ENCODE measurements at regions not wholly inside any gene's neighbourhood (a gene's known extent, or its start where the extent isn't known, plus 50 kb on each side); places are given as distances from the start of the nearest gene placed in this dataset.

DNA sequence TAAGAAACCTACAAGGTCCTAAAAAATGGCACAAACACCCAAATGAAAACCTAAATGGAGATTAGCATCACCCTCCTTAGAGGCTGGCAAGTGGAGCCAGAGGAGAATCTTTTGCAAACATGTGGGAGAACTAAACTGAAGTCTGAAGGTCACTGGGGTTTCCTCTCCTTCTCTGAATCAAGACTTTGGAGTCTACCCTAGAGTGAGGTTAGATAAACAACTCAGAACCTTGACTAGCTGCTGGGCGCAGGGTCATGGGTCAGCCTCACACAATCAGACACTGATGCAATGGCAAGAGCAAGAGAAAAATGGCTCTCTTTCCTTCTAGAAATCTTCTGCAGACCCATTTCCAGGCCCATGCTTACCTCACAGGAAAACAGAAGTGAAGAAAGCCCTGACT is 165.8 kb downstream of the KCTD12 start:
- Histone ChIP-seq H3K9ac (ENCODE audit: low read length) (no peak overlapping the region), H3K4me3 (ENCODE audit: low read depth, low read length) (no peak overlapping the region), H3K79me2 (ENCODE audit: control insufficient read depth, insufficient read depth, low read length, poor library complexity) (no peaks in the 10 kb centered on the region), H3K79me1 (ENCODE audit: low read length) (peaks cover 24% of the 10 kb centered on the region), H3K27ac (ENCODE audit: low read depth, low read length) (no peak overlapping the region), H2BK12ac (ENCODE audit: low read length) (no peak overlapping the region), H2BK120ac (ENCODE audit: insufficient read depth, low read length, poor library complexity) (peak overlapping the region; percentile 16), H3K14ac (ENCODE audit: low read length) (no peak overlapping the region), H3K27me3 (ENCODE audit: insufficient read depth, low read length) (no peaks in the 10 kb centered on the region), H3K4ac (ENCODE audit: low read depth, low read length) (no peak overlapping the region), H2BK5ac (ENCODE audit: low read depth, low read length, poor library complexity) (no peak overlapping the region), H2AFZ (ENCODE audit: insufficient read depth, low read length, poor library complexity) (no peak overlapping the region), H4K8ac (ENCODE audit: low read depth, low read length) (no peak overlapping the region), H3K4me1 (ENCODE audit: control insufficient read depth in 1 of 2, insufficient read depth in 2 of 2, low read length in 2 of 2) (peaks cover 5 to 9% of the 10 kb centered on the region in 2 experiments), H4K91ac (ENCODE audit: low read depth, low read length) (peak overlapping the region; percentile 71), H4K12ac (ENCODE audit: low read depth, low read length) (no peak overlapping the region), H3K4me2 (ENCODE audit: low read length) (no peak overlapping the region), H3K9me3 (ENCODE audit: insufficient read depth, low read depth, low read length) (no peaks in the 10 kb centered on the region), H3K36me3 (ENCODE audit: control insufficient read depth in 1 of 2, insufficient read depth in 2 of 2, low read length in 2 of 2) (no peaks in the 10 kb centered on the region), H3K23ac (ENCODE audit: low read length) (no peak overlapping the region), H2AK5ac (ENCODE audit: low read length) (no peak overlapping the region), H3K18ac (ENCODE audit: low read length) (no peak overlapping the region)
- no peak for DNase-seq
- WGBS (ENCODE audit: extremely low coverage, insufficient coverage, insufficient read length) = no CpG with 5 or more reads among the region's 1 CpG

DNA sequence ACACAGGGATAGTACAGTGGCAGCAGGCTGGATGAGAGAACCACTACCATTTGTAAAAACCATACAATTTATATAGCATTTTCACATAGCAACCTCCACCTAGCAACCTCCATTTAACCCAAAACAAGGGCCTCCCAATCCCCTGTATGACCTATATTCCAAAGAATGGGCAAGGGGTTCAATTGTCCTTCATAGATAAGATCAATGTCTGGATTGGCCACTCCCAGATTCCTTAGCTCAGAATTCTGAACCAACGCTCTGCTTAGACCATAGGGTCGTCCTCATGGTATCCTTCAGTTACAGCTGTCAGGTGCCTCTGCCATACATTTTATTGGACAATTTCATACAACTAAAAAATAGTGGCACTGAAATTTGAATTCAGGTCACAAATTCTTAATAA is 166.2 kb downstream of the KCTD12 start:
- WGBS (ENCODE audit: extremely low coverage, insufficient coverage, insufficient read length) = no CpG with 5 or more reads among the region's 2 CpGs

DNA sequence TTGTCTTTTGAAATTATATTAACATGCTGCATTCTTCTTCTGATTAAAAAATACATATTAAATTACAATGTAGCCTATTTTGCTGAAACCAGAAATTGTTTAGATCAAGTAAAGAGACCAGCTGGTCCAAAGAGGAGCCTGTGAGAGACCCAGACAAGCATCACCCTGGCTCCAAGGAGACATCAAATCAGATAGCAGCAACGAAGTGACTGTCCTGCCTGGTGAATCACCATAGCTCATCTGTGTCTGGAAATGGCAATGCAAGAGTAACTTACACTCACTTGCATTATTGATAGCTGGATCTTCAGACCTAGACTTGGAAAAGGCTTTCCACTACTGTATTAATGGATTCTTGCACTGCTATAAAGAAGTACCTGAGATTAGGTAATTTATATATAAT is 169.1 kb downstream of the KCTD12 start:
- no peaks in the 10 kb centered on the region for H3K9me3 ChIP-seq (ENCODE audit: insufficient read depth, low read depth, low read length)
- no peak overlapping the region for H2AFZ ChIP-seq (ENCODE audit: insufficient read depth, low read length, poor library complexity)
- no peak overlapping the region for H3K4me2 ChIP-seq (ENCODE audit: low read length)
- H3K4me3 ChIP-seq (ENCODE audit: low read depth, low read length) = no peak overlapping the region
- peaks cover 0 to 5% of the 10 kb centered on the region in 2 experiments for H3K4me1 ChIP-seq (ENCODE audit: control insufficient read depth in 1 of 2, insufficient read depth in 2 of 2, low read length in 2 of 2)
- no peak overlapping the region for H4K12ac ChIP-seq (ENCODE audit: low read depth, low read length)
- H2BK5ac ChIP-seq (ENCODE audit: low read depth, low read length, poor library complexity) = no peak overlapping the region
- no peak overlapping the region for H2BK120ac ChIP-seq (ENCODE audit: insufficient read depth, low read length, poor library complexity)
- no peak overlapping the region for H3K4ac ChIP-seq (ENCODE audit: low read depth, low read length)
- no peak overlapping the region for H4K91ac ChIP-seq (ENCODE audit: low read depth, low read length)
- DNase-seq = peak in 1 of 2 donors; percentile 17
- no CpG with 5 or more reads among the region's 1 CpG for WGBS (ENCODE audit: extremely low coverage, insufficient coverage, insufficient read length)
- no peaks in the 10 kb centered on the region for H3K27me3 ChIP-seq (ENCODE audit: insufficient read depth, low read length)
- no peak overlapping the region for H3K23ac ChIP-seq (ENCODE audit: low read length)
- no peak overlapping the region for H2BK12ac ChIP-seq (ENCODE audit: low read length)
- no peak overlapping the region for H3K14ac ChIP-seq (ENCODE audit: low read length)
- no peaks in the 10 kb centered on the region for H3K79me2 ChIP-seq (ENCODE audit: control insufficient read depth, insufficient read depth, low read length, poor library complexity)
- H3K36me3 ChIP-seq (ENCODE audit: control insufficient read depth in 1 of 2, insufficient read depth in 2 of 2, low read length in 2 of 2) = no peaks in the 10 kb centered on the region
- H3K79me1 ChIP-seq (ENCODE audit: low read length) = peaks cover 16% of the 10 kb centered on the region
- H3K27ac ChIP-seq (ENCODE audit: low read depth, low read length) = no peak overlapping the region
- no peak overlapping the region for H4K8ac ChIP-seq (ENCODE audit: low read depth, low read length)
- H3K18ac ChIP-seq (ENCODE audit: low read length) = no peak overlapping the region
- H2AK5ac ChIP-seq (ENCODE audit: low read length) = no peak overlapping the region
- H3K9ac ChIP-seq (ENCODE audit: low read length) = no peak overlapping the region

More for the DNA sequence above, 166.2 kb downstream of the KCTD12 start:
- Histone ChIP-seq H3K23ac (ENCODE audit: low read length) (no peak overlapping the region), H3K9ac (ENCODE audit: low read length) (no peak overlapping the region), H4K12ac (ENCODE audit: low read depth, low read length) (no peak overlapping the region), H2AK5ac (ENCODE audit: low read length) (no peak overlapping the region), H3K4me2 (ENCODE audit: low read length) (no peak overlapping the region), H3K27ac (ENCODE audit: low read depth, low read length) (no peak overlapping the region), H2BK120ac (ENCODE audit: insufficient read depth, low read length, poor library complexity) (no peak overlapping the region), H2BK12ac (ENCODE audit: low read length) (no peak overlapping the region), H3K4me3 (ENCODE audit: low read depth, low read length) (no peak overlapping the region), H3K9me3 (ENCODE audit: insufficient read depth, low read depth, low read length) (no peaks in the 10 kb centered on the region), H2AFZ (ENCODE audit: insufficient read depth, low read length, poor library complexity) (no peak overlapping the region), H3K4me1 (ENCODE audit: control insufficient read depth in 1 of 2, insufficient read depth in 2 of 2, low read length in 2 of 2) (peaks cover 5 to 7% of the 10 kb centered on the region in 2 experiments), H3K14ac (ENCODE audit: low read length) (no peak overlapping the region), H3K4ac (ENCODE audit: low read depth, low read length) (no peak overlapping the region), H3K79me2 (ENCODE audit: control insufficient read depth, insufficient read depth, low read length, poor library complexity) (no peaks in the 10 kb centered on the region), H3K18ac (ENCODE audit: low read length) (no peak overlapping the region), H3K79me1 (ENCODE audit: low read length) (peaks cover 25% of the 10 kb centered on the region), H3K27me3 (ENCODE audit: insufficient read depth, low read length) (no peaks in the 10 kb centered on the region), H2BK5ac (ENCODE audit: low read depth, low read length, poor library complexity) (no peak overlapping the region), H4K91ac (ENCODE audit: low read depth, low read length) (no peak overlapping the region), H4K8ac (ENCODE audit: low read depth, low read length) (no peak overlapping the region), H3K36me3 (ENCODE audit: control insufficient read depth in 1 of 2, insufficient read depth in 2 of 2, low read length in 2 of 2) (no peaks in the 10 kb centered on the region)
- no peak for DNase-seq

DNA sequence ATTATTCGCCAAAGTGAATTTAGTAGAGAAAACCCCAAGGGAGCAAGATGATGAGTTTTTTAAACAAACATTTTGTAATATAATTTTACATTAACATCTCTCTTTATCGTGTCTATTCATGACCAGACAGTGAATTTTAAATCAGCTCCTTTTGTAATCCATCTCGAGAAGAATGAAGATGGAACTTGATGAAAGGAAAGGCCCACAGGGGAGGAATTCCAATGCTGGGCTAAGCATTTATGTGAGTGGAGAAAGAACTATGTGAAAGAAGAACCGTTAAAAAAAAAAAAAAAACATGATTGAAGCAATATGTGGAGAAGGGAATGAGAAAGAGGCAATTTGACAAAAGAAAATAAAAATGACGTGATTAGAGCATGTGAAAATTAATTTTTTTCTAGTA is 170.6 kb downstream of the KCTD12 start:
- Histone ChIP-seq H3K18ac (ENCODE audit: low read length) (no peak overlapping the region), H3K9me3 (ENCODE audit: insufficient read depth, low read depth, low read length) (no peaks in the 10 kb centered on the region), H3K27ac (ENCODE audit: low read depth, low read length) (no peak overlapping the region), H3K4ac (ENCODE audit: low read depth, low read length) (no peak overlapping the region), H2BK5ac (ENCODE audit: low read depth, low read length, poor library complexity) (no peak overlapping the region), H2AFZ (ENCODE audit: insufficient read depth, low read length, poor library complexity) (no peak overlapping the region), H3K4me3 (ENCODE audit: low read depth, low read length) (no peak overlapping the region), H3K27me3 (ENCODE audit: insufficient read depth, low read length) (no peaks in the 10 kb centered on the region), H3K4me1 (ENCODE audit: control insufficient read depth in 1 of 2, insufficient read depth in 2 of 2, low read length in 2 of 2) (peaks cover 0 to 8% of the 10 kb centered on the region in 2 experiments), H3K14ac (ENCODE audit: low read length) (no peak overlapping the region), H4K12ac (ENCODE audit: low read depth, low read length) (no peak overlapping the region), H3K79me2 (ENCODE audit: control insufficient read depth, insufficient read depth, low read length, poor library complexity) (no peaks in the 10 kb centered on the region), H3K23ac (ENCODE audit: low read length) (no peak overlapping the region), H4K8ac (ENCODE audit: low read depth, low read length) (no peak overlapping the region), H2BK120ac (ENCODE audit: insufficient read depth, low read length, poor library complexity) (no peak overlapping the region), H3K4me2 (ENCODE audit: low read length) (no peak overlapping the region), H2AK5ac (ENCODE audit: low read length) (no peak overlapping the region), H2BK12ac (ENCODE audit: low read length) (no peak overlapping the region), H4K91ac (ENCODE audit: low read depth, low read length) (no peak overlapping the region), H3K36me3 (ENCODE audit: control insufficient read depth in 1 of 2, insufficient read depth in 2 of 2, low read length in 2 of 2) (no peaks in the 10 kb centered on the region), H3K9ac (ENCODE audit: low read length) (no peak overlapping the region), H3K79me1 (ENCODE audit: low read length) (peaks cover 10% of the 10 kb centered on the region)
- peak in 1 of 2 donors; percentile 62 for DNase-seq
- no CpG with 5 or more reads among the region's 5 CpGs for WGBS (ENCODE audit: extremely low coverage, insufficient coverage, insufficient read length)

Measured in trophoblast cell (in vitro differentiated cells and primary cell).